Colonic mucosa (tissue), 4 donors: ENCODE measurements at regions not wholly inside any gene's neighbourhood (a gene's known extent, or its start where the extent isn't known, plus 50 kb on each side); places are given as distances from the start of the nearest gene placed in this dataset.

ENCODE experiments used
- DNase-seq: peaks from one replicate; pipeline ENCODE4 v3.0.0-alpha.2; 2020
- H3K27ac ChIP-seq: fragments of 200-600 bp; one replicate; pipeline ENCODE4 v1.8.0; 2021
- H3K27me3 ChIP-seq: fragments of 200-600 bp; one replicate; pipeline ENCODE4 v1.8.0; 2021
- H3K36me3 ChIP-seq: fragments of 200-600 bp; one replicate; pipeline ENCODE4 v1.8.0; 2021
- H3K4me1 ChIP-seq: fragments of 200-600 bp; one replicate; pipeline ENCODE4 v1.8.0; 2021; ENCODE audit warnings: mild to moderate bottlenecking
- H3K4me3 ChIP-seq: fragments of 200-600 bp; one replicate; pipeline ENCODE4 v1.8.0; 2021
- H3K9ac ChIP-seq, 2 donors: one replicate each; pipeline ENCODE4 v1.7.0; 2013; ENCODE audit warnings: control low read depth in 2 of 2, low read depth in 2 of 2, low read length in 2 of 2
- H3K9me3 ChIP-seq: fragments of 200-600 bp; one replicate; pipeline ENCODE4 v1.8.0; 2021
- CTCF ChIP-seq: fragments of 200-600 bp; IDR thresholded peaks from one replicate; pipeline ENCODE4 v1.8.0; 2022; ENCODE audit warnings: antibody characterized with exemption, mild to moderate bottlenecking
- intact Hi-C: fragments of 100-400 bp; cut with DNase I; formaldehyde crosslinking; loops from one replicate; pipeline ENCODE4 v1.14.1; 2022
- donor health status: healthy.
- donor health status: DM: no; HTN: no; CAD: no.
- donor health status: DM: no; HTN: no; CAD: no.

GRCh38 chr20:21801193-21801592 lies 95.7 kb downstream of the PAX1 start:
- no peak for TF ChIP-seq CTCF
- no peaks in the 10 kb centered on the region for H3K4me1 ChIP-seq
- H3K9ac ChIP-seq, result no peak overlapping the region
- H3K9me3 ChIP-seq, result no peaks in the 10 kb centered on the region
- no peak for DNase-seq
- intact Hi-C loops, result no loop called here
- no peak overlapping the region for H3K27ac ChIP-seq
- H3K27me3 ChIP-seq, result no peaks in the 10 kb centered on the region
- no peaks in the 10 kb centered on the region for H3K36me3 ChIP-seq
- no peak overlapping the region for H3K4me3 ChIP-seq

DNA sequence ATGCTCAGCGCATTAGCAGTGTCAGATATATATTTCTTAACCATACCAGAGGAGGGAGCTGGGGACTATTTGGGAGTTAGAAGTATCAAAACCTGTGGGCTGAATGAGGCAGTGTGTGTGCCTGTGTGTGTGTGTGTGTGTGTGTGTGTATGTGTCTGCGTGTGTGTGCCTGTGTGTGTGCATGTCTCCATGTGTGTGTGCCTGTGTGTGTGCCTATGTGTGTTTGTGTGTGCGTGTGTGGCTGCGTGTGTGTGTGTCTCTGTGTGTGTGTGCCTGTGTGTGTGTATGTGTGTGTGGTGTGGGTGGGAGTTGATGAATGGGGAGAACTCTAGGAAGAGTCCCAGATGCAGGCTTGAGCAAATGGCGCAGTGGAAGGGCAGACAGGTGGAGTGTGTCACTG lies 92.9 kb downstream of the PAX1 start:
- Histone ChIP-seq H3K27me3 (no peaks in the 10 kb centered on the region), H3K27ac (no peak overlapping the region), H3K36me3 (no peaks in the 10 kb centered on the region), H3K4me3 (no peak overlapping the region), H3K9me3 (no peaks in the 10 kb centered on the region), H3K9ac (no peak overlapping the region), H3K4me1 (no peaks in the 10 kb centered on the region)
- DNase-seq, result no peak
- intact Hi-C loops, result no loop called here
- no peak for TF ChIP-seq CTCF

- intact Hi-C loops, result no loop called here
These were observed 90.6 kb downstream of the PAX1 start for GRCh38 chr20:21796059-21796458.

GRCh38 chr20:21788082-21788481 lies 82.6 kb downstream of the PAX1 start:
- H3K27ac ChIP-seq, result no peak overlapping the region
- no peak for DNase-seq
- no peak for TF ChIP-seq CTCF
- intact Hi-C loops, result no loop called here
- no peak overlapping the region for H3K9ac ChIP-seq
- H3K4me1 ChIP-seq, result no peaks in the 10 kb centered on the region
- H3K36me3 ChIP-seq, result no peaks in the 10 kb centered on the region
- H3K27me3 ChIP-seq, result no peaks in the 10 kb centered on the region
- H3K9me3 ChIP-seq, result no peaks in the 10 kb centered on the region
- no peak overlapping the region for H3K4me3 ChIP-seq

More at GRCh38 chr20:21796059-21796458, 90.6 kb downstream of the PAX1 start:
- no peaks in the 10 kb centered on the region for H3K36me3 ChIP-seq
- H3K4me3 ChIP-seq, result no peak overlapping the region
- no peaks in the 10 kb centered on the region for H3K27me3 ChIP-seq
- H3K9ac ChIP-seq, result no peak overlapping the region
- no peak for DNase-seq
- H3K4me1 ChIP-seq, result no peaks in the 10 kb centered on the region
- H3K9me3 ChIP-seq, result no peaks in the 10 kb centered on the region
- H3K27ac ChIP-seq, result no peak overlapping the region
- TF ChIP-seq CTCF, result no peak

GRCh38 chr20:21781446-21782075 lies 76.1 kb downstream of the PAX1 start:
- no peak for TF ChIP-seq CTCF
- H3K27ac ChIP-seq, result no peak overlapping the region
- no peaks in the 10 kb centered on the region for H3K4me1 ChIP-seq
- no peaks in the 10 kb centered on the region for H3K27me3 ChIP-seq
- no peak overlapping the region for H3K9ac ChIP-seq
- no peak overlapping the region for H3K4me3 ChIP-seq
- H3K36me3 ChIP-seq, result no peaks in the 10 kb centered on the region
- no peak for DNase-seq
- H3K9me3 ChIP-seq, result no peaks in the 10 kb centered on the region
- intact Hi-C loops, result no loop called here
